Suppressor macrophage treated with lipopolysaccharide for 4 hours (primary cell): ENCODE measurements at regions not wholly inside any gene's neighbourhood (a gene's known extent, or its start where the extent isn't known, plus 50 kb on each side); places are given as distances from the start of the nearest gene placed in this dataset.
"Not testable (repeated sequence)": the region's sequence is repeated elsewhere in the genome, so short reads cannot be mapped to it uniquely, and the experiment has no call there.

ENCODE experiments used
- DNase-seq: peaks from one replicate; pipeline ENCODE4 v3.0.0-alpha.2; 2020

DNA sequence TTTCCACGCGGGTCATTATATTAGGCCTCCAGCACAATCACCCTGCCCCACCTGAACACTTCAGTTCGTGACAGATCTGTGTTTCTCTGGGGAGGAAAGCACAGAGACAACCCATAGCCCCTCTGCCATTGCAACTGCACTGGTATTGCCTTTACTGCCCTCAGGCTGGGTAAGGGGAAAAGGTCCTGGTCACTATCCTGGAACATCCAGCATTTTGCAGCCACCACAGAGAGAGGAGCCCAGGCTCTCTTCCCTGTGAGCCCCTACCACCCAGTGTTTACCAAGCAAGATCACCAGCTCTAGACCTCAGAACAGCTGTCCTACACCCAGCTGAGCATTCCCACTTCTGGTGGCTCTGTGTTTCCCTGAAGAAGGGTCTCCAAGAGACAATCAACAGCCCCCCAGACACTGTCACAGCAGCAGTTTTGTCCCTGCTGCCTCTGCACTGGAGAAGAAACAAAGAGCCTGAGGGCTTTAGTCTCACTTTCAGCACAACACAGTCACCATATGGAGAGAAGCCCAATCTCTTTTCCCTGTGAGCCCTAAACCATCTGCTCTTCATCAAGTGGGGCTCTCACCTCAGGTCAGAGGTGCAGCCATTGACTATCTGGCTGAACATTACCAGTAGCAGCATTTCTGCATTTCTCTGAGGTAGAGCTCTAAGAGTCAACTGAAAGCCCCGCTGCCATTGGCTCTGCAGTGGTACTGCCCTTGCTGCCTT is 655.2 kb upstream of the FAM174A start:
- no peak for DNase-seq

DNA sequence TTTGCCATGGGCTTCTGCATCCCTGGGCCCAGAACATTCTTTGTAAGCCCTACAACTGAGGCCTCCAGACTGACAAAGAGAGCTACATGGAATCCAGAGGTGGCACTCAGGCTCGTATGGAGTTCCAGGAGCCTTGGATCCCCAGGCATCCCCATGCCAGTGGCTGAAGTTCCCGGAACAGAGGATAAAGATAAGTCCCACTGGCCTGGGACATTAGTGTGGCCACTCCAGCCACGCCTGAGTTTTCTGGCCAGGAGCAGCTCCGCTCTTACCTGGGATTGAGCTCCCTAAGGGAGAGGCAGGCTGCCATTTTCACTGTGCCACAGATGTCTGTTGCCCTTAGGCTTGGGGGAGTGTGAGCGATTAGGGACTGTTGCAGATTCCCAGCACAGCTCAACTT is 656.3 kb upstream of the FAM174A start:
- no peak for DNase-seq

DNA sequence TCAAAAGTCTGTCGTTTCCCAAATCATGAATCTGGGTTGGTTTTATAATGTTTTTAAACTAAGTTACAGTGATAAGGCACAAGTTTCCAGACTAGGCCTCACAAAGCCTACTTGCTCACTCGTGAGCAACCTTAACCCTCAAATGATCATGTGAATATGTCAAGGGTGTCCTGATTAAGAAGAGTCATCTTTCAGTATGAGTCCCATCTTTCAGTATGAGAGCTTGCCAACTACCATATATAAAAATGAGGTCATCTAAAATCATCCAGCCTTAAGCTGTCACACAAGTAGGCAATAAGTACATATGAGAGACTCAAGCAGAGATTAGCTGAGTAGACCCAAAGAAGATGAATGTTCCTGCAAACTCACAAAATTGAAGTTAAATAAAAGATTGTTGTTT is 668.4 kb upstream of the FAM174A start:
- DNase-seq: no peak

DNA sequence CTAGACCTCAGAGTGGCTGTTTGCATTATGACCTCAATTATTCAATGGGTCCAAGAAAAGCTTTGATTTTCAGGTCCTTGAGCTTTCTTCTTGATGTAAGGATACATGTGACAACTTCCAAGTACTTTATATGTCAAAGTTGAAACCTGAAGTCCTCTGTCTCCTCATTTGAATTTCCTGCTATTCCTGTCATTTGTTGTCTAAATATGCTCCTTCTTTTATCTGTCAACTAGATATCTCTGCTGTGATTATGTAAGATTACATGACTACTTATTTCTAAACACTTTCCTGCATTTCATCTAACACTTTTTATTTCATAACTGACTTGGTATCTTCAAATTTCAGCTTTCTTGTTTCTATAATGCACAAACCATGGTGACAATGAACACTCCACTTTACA is 670.0 kb upstream of the FAM174A start:
- DNase-seq: no peak

DNA sequence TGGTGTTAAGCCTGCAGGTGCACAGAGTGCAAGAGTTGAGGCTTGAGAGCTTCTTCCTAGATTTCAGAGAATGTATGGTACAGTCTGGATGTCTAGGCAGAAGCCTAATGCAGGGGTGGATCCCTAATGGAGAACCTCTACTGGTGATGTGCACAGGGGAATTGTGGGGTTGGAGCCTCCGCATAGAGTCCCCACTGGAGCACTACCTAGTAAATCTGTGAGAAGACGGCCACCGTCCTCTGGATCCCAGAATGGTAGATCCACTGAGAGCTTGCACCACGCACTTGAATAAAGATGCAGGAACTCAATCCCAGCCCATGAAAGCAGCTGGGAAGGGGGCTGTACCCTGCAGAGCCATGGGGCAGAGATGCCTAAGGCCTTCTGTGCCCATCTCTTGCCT is 699.4 kb upstream of the FAM174A start:
- no peak for DNase-seq

DNA sequence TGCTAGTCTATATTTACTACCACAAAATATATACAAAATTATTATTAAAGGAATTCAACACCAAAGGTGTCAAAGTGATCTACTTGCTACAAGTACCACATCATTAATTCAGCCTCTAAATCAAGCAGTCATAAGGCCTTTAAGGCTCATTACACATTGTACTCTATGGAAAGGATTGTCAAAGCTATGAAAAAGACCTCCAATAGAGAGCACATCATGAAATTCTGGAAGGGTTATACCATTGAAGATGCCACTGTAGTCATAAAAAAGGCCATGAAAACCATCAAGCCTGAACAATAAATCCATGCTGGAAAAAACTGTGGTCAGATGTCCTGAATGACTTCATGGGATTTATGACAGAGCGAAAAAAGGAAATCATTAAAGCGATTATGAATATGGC is 708.0 kb upstream of the FAM174A start:
- DNase-seq: no peak

DNA sequence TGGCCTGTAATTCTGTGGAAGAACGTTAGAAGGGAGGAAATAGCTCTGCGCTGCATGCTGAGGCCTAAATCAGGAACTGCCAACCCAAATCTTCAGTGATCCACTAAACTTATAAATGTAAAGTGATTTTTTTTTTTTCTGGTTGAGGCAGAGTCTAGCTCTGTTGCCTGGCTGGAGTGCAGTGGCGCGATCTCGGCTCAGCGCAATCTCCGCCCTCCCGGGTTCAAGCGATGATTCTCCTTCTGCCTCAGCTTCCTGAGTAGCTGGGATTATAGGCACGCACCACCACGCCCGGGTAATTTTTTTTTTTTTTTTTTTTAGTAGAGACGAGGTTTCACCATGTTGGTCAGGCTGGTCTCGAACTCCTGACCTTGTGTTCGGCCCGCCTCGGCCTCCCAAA is 717.4 kb upstream of the FAM174A start:
- no peak for DNase-seq

DNA sequence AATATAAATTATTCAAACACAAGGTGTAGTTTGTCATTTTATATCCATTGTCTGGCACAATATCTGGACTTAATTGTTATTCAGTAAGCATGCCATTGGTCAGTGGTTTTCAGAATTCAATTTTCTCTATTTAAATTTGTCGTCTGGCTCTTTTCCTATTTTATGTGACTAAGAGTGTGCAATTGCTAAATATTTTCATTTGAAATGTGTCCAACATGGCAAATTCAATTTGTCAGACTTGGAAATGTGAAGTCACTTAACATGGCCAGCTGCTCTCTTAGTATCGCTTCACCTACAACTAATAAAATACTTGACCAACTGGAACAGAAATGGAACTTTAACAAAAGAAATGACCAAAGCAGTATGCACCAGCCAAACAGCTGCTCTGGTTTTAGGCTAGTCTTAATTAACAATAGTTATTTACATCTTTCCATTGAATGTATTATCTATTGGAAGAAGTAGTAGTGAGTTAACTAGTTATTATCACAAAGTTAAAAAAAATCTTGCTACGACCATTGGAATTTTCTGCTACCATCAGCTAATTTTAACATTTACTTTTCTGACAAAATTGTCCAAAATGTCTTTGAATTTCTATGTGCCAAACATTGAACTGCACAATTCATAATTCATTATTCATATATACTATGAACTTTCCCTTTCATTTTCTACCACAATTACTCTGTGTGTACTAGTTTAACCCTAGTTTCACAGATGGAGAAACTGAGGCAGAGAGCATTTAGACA is 720.7 kb upstream of the FAM174A start:
- no peak for DNase-seq

DNA sequence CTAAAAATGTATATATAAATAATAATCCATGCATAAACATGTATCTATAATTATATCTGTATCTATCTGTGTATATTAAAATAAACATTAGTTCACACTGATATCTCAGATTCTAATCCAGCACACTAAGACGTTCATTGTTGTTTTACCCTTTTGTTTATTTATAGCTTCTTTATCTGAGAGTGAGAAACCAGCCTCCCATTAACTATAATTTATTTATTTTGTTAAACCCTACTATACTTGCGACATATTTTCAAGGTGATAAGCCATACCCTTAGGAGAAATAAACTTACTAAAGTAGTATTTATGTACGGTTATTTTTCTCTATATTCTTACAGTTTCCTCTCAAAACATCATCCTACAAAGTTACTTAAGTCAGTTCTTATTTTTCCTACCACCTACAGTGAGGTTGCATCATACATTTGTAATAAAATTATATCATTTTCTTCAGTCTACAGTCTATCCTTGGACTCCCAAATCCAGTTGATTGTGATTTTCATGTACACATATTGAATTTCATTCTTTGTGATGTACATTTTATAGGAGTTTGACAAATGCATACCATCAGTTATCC is 726.4 kb upstream of the FAM174A start:
- no peak for DNase-seq

DNA sequence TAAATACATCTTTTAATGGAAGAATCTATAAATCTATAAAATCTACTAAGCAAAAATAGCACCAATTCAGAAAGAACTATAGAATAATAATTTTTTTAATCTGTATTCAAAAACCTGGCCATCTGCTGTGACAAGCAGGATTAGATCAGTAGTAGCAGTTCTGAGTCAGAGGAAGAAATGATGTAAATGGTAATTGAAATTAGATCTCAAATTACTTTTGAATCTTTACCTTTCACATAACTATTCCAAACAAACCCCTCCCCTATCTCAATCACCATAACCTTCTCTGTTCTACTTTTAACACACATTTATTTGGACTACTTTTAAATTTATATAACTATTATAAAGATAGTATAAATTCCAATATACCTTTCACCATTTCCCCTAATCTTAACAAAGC is 727.8 kb upstream of the FAM174A start:
- DNase-seq: no peak

DNA sequence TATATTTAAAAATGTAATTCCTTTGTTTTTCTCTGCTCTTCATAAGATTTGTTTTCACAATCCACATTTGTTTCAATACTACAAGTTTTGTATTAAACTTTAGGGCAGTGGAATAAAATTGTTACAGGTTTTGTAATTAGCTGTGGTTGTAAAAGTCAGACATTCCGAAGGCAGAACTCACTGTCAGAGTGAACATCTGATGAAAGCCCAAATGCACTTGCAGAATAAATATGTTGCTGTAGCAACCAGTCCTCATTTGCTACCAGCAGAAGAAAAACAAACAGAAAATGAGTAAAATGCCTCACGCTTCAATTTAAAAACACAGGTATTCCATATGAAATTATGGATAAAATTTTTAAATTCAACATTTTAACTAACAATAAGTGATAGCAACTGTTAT is 740.1 kb upstream of the FAM174A start:
- no peak for DNase-seq

DNA sequence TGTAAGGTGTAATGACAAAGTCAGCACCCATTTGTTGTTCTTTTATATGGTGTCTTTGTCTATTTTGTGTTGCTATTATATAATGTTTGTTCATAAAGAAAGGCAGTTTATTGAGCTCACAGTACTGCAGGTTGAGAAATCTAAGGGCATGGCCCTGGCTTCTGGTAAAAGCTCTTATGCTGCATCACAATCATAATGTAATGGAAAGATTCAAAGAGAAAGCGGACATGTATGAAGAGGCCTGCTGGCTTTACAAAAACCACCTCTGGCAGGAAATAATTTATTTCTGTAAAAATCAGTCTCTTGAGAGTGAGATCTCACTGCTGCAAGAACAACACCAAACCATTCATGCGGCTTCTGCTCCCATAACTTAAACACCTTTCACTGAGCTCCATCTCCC is 746.7 kb upstream of the FAM174A start:
- DNase-seq: no peak

DNA sequence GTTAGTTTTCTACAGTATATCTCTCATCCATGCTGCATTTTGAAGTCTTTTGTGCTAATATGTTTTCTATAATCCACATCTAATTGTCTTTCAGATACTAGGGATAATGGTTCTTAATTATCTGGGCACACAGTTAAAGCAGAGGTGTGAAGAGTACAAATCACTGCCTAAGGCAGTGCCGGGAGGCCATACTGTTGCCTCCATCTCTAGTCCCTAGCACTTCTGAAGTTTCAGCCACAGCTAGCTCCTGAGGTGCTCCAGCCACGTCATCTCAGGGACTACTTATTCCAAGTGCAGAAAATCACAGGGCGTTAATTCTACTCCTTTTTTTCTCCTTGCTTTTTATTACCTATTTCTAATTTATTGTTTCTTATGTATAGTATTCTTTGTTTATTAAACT is 760.0 kb upstream of the FAM174A start:
- DNase-seq: no peak

DNA sequence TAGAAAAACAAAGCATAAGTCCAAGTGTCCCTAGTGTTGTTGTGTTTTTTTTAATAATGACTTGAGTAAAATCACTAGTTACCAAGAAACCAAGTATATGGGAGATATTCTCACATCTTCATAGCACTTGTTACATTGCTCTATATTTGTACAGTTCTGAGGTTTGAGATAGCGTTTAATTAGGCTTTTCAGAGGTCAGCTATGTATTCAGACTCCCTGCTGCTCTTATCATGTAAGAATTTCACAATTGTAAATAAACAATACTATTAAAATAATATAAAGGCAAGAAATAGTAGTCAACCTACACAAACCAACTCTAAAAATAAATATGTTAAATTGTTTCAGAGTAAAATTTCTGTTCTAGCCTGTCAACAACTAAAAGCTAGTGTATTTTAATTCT is 761.9 kb upstream of the FAM174A start:
- no peak for DNase-seq

DNA sequence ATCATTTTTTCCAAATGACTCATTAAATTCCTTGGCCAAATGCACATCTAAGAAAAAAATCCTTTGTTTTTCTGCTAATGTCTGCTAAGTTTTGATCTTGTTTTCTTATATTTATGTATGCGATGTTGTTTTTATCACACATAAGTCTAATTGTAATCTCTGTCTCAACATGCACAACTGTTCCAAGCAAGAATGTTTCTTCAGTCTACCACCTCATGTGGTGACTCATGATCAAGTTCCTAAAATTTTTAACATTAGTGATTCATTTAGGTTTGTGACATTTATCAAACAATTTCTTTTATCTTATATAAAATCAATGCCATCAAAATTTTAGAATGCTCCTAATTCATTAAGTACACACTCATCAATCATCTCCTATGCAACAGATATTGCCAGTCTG is 763.9 kb upstream of the FAM174A start:
- DNase-seq: no peak

DNA sequence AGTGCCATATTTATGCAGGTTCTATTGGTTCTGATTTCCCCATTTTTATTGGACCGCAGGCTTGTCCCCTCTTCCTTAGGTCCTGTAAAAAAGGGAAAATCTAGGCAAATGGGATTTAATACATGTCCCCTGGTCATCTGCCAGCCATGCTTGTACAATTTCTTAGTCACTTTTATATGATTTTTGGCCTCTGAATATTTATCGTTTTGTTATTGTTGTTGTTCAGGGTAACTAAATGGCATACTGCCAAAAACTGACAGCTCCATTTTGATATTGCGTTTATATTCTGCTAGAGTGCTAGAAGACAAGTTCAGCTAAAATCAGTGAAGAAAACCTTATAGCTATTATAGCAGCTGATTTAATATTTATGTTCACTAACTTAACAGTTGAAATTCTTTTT is 770.2 kb upstream of the FAM174A start:
- DNase-seq: no peak

DNA sequence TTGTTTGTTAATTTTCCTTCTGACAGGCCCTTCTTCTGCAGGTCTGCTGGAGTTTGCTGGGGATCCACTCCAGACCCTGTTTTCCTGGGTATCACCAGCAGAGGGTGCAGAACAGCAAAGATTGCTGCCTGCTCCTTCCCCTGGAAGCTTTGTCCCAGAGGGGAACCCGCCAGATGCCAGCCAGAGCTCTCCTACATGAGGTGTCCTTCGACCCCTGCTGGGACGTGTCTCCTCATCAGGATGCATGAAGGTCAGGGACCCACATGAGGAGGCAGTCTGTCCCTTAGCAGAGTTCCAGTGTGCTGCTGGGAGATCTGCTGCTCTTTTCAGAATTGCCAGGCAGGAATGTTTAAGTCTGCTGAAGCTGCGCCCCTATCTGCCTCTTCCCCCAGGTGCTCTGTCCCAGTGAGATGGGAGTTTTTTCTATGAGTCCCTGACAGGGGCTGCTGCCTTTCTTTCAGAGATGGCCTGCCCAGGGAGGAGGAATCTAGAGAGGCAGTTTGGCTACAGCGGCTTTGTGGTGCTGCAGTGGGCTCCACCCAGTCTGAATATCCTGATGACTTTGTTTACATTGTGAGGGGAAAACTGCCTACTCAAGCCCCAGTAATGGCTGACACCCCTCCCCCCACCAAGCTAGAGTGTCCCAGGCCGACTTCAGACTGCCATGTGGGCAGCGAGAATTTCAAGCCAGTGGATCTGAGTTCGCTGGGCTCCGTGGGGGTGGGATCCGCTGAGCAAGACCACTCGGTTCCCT is 772.0 kb upstream of the FAM174A start:
- no peak for DNase-seq

DNA sequence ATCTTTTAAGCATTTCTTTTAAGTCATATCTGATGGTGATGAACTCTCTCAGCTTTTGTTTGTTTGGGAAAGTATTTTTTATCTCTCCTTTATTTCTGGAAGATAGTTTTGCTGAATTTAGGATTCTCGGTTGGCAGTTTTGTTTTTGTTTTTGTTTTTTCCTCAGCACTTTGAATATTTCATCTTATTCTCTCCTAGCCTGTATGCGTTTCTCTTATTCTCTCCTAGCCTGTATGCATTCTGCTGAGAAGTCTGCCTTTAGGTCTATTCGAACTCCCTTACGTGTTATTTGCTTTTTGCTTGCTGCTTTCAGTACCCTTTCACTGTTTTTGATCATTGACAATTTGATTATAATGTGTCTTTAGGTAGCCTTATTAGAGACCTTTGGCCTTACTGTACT is 787.8 kb upstream of the FAM174A start:
- no peak for DNase-seq

DNA sequence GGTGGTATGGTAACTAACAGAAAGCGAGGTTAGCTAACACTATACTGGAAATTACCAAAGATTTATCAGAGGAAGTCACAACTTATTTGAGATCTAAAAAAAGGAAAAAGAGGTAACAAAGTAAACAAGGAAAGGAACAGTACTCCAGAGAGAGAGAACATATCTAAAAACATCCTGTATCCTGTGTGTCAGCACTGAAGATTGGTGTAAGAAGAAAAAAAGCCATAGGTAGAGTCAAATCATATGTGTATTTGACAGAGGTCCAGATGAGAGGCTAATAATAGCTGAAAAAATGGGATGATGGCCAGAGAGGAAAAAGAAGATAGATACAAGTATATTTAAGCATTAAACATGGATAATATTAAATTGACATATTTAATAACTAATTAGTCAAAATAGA is 802.0 kb upstream of the FAM174A start:
- DNase-seq: not testable (repeated sequence)

DNA sequence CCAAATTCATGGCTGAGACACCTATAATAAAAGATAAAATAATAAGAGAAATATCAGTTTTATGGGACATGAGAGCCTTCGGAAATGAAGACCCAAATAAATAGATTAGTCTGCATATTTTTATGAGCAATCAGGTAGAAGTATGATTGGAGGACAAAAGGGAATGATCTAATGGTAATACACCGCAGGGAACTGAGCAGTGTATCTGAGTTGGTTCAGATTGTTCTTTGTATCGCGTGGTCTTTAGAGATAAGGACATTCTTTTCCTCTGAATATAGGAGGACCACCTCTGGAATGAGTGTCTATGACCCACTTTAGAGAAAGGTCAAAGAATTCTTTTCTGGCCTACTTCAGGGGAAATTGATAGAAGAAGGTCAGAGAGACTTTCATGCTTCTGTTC is 801.8 kb upstream of the CHD1 start:
- DNase-seq: not testable (repeated sequence)

DNA sequence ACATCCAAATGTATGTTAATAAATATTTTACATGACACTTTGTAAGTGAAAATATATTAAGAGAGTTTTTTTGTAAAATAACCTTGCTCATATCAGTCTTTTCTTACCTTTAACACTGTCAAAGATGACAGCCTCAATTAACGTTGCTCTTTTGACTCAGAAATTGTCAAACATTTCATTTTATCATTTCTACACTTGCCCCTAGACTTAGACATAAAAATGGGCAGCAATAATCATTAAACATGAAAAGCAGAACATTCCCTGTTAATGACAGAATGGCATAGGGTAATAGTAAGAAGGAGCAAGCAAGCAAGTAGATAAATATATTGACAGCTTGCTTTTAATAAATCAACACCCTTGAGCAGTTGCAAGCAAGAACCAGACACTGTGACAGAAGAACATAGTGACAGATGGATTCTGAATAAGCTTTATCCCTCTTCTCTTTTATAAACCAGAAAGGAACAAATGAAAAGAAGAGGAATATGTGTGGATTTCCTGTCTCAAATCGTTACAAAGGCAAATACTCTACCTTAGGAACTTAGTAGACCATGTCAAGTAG is 796.0 kb upstream of the CHD1 start:
- no peak for DNase-seq

DNA sequence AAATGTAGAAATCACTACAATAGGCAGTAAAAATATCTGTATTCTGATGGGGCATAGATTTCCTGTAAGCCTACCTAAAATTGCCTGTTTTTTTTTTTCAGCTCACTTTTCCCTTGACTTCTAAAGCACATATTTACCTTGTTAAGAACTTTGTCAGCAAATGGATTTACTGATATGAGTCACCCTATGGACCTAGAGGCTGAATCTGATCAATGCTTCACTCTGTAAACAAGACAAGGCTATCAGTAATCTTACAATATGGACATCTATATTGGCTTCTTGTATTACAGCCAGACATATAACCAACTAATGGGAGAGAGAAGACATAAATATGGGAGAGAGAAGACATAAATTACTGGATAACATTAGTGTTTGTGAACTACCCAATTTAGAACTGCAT is 792.7 kb upstream of the CHD1 start:
- DNase-seq: no peak

DNA sequence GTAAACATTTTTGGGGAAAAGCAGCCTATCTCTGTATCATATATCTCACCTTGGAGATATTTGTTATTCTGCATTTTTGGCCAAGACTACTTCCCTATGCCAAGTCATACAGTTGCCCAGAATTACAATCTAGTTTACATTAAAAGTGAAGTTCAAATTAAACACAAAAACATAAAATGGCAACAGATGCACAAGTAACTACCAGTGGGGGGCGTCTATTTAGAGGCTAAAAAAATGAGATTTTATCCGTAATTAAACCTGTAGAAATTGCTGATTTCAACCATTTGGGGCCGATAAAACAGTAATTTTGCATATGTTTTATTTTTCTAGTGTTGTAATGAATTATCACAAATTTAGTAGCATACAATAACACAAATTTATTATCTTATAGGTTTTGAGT is 787.1 kb upstream of the CHD1 start:
- no peak for DNase-seq
